ENCODE measurements at regions not wholly inside any gene's neighbourhood (a gene's known extent, or its start where the extent isn't known, plus 50 kb on each side); places are given as distances from the start of the nearest gene placed in this dataset.

GRCh38 chr9:117526674-117527073 is 111.8 kb upstream of the ASTN2 start:
- H3K4me3 ChIP-seq (ENCODE audit: low read length) = no peak overlapping the region
- H3K27ac ChIP-seq (ENCODE audit: low read length) = no peak overlapping the region
- no peaks in the 10 kb centered on the region for H3K9me3 ChIP-seq (replicated peaks; ENCODE audit: control insufficient read depth, low read depth, low read length)
- H3K36me3 ChIP-seq (ENCODE audit: control insufficient read depth, insufficient read depth, low read length) = no peaks in the 10 kb centered on the region
- H3K27me3 ChIP-seq (ENCODE audit: control insufficient read depth, insufficient read depth, low read length) = no peaks in the 10 kb centered on the region
- no CpG with 5 or more reads among the region's 2 CpGs for WGBS (ENCODE audit: insufficient coverage)
- DNase-seq = no peak
- H3K4me1 ChIP-seq (ENCODE audit: control insufficient read depth, insufficient read depth, low read length) = no peaks in the 10 kb centered on the region

DNA sequence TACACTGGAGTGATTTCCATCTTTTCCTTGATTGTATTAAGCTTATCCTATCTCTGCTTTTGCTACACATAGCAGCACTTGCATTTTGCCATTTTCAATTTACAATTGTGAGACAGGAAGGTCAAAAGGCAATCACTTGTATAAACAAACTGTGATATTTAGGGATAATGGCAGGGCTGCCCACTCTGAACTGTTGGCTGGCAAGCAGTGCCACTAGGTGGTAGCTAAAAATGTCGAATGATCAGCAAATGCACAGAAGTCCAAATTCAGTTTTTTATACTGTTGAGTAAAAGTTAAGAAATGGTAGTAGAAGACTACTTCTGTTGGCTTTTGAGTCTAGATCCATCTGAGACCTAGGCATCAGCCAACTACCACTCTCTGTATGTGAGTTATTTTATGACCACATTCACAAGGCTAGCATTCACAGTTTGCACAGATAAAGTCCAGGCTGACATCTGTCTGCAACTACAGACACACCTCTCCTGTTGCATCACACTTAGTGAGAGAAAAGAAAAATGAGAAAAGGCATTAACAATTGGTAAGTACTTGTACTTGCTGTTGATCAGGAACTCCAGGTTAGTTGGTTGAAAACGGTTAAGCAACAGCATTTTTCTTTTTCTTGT is 108.8 kb upstream of the ASTN2 start:
- no peaks in the 10 kb centered on the region for H3K9me3 ChIP-seq (replicated peaks; ENCODE audit: control insufficient read depth, low read depth, low read length)
- H3K27ac ChIP-seq (ENCODE audit: low read length) = no peak overlapping the region
- WGBS (ENCODE audit: insufficient coverage) = 80% methylated on average over 1 of the region's 2 CpGs
- no peaks in the 10 kb centered on the region for H3K27me3 ChIP-seq (ENCODE audit: control insufficient read depth, insufficient read depth, low read length)
- DNase-seq = no peak
- no peak overlapping the region for H3K4me3 ChIP-seq (ENCODE audit: low read length)
- no peaks in the 10 kb centered on the region for H3K36me3 ChIP-seq (ENCODE audit: control insufficient read depth, insufficient read depth, low read length)
- no peaks in the 10 kb centered on the region for H3K4me1 ChIP-seq (ENCODE audit: control insufficient read depth, insufficient read depth, low read length)

- H3K36me3 ChIP-seq (ENCODE audit: control insufficient read depth, insufficient read depth, low read length) = no peaks in the 10 kb centered on the region
- DNase-seq = no peak
- whole genome bisulfite sequencing (ENCODE audit: insufficient coverage) = 94% methylated on average over 3 of the region's 4 CpGs
- H3K4me1 ChIP-seq (ENCODE audit: control insufficient read depth, insufficient read depth, low read length) = no peaks in the 10 kb centered on the region
- no peaks in the 10 kb centered on the region for H3K27me3 ChIP-seq (ENCODE audit: control insufficient read depth, insufficient read depth, low read length)
- H3K27ac ChIP-seq (ENCODE audit: low read length) = no peak overlapping the region
- H3K4me3 ChIP-seq (ENCODE audit: low read length) = no peak overlapping the region
- H3K9me3 ChIP-seq (replicated peaks; ENCODE audit: control insufficient read depth, low read depth, low read length) = no peaks in the 10 kb centered on the region
These were observed 106.4 kb upstream of the ASTN2 start for GRCh38 chr9:117521293-117521692.

DNA sequence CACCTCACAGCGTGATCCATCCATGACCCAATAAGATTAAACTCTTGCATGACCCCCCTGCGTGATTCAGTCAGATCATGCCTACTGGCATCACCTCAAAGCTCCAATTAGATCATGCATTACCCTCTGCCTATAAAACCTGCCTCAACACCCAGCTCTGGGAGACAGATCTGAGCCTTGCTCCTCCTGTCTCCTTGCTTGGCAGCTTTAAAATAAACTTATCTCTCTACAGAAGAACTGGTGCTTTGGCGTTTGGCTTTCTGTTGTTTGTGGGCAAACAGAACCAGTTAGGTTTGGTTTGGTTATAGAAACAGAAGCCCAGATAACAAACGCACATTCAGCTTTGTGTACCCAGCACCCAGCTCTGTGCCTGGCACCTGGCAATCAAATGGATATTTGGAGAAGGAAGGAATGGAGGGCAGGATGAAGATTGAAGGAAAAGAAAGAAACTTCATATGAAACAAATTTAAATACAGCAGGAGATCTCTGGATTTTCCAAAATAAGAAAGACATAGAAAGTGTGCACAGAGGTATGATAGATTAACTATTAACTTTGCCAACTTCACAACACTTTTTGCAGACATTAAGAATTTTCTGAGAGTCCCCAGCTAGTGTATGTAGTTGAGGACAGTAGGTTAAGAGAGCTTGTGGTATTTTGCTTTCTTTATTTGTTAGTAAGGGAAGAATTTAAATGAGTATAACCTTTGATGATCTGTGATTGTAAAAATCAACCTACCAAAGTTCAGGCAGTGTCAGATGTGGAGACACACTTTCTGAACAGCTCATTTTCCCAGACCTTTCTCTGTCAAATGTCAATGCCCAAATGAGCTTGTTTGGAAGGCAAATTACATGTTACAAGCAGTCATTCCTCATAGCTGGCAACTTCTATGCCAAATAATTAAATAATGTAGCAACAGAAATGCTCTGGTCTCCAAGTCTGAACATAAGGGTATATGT is 102.1 kb upstream of the ASTN2 start:
- Histone ChIP-seq H3K27me3 (ENCODE audit: control insufficient read depth, insufficient read depth, low read length) (no peaks in the 10 kb centered on the region), H3K36me3 (ENCODE audit: control insufficient read depth, insufficient read depth, low read length) (no peaks in the 10 kb centered on the region), H3K4me3 (ENCODE audit: low read length) (no peak overlapping the region), H3K4me1 (ENCODE audit: control insufficient read depth, insufficient read depth, low read length) (no peaks in the 10 kb centered on the region), H3K9me3 (replicated peaks; ENCODE audit: control insufficient read depth, low read depth, low read length) (no peaks in the 10 kb centered on the region), H3K27ac (ENCODE audit: low read length) (no peak overlapping the region)
- 95% methylated on average over 2 of the region's 4 CpGs for WGBS (ENCODE audit: insufficient coverage)
- DNase-seq = no peak

- H3K36me3 ChIP-seq (ENCODE audit: control insufficient read depth, insufficient read depth, low read length) = no peaks in the 10 kb centered on the region
- peaks cover 2% of the 10 kb centered on the region for H3K27me3 ChIP-seq (ENCODE audit: control insufficient read depth, insufficient read depth, low read length)
- H3K9me3 ChIP-seq (replicated peaks; ENCODE audit: control insufficient read depth, low read depth, low read length) = no peaks in the 10 kb centered on the region
- H3K4me1 ChIP-seq (ENCODE audit: control insufficient read depth, insufficient read depth, low read length) = no peaks in the 10 kb centered on the region
- no peak overlapping the region for H3K4me3 ChIP-seq (ENCODE audit: low read length)
- WGBS (ENCODE audit: insufficient coverage) = no CpG with 5 or more reads among the region's 4 CpGs
- DNase-seq = no peak
- H3K27ac ChIP-seq (ENCODE audit: low read length) = no peak overlapping the region
These were observed 97.1 kb upstream of the ASTN2 start for GRCh38 chr9:117511852-117512481.

GRCh38 chr9:117496307-117496706 is 81.5 kb upstream of the ASTN2 start:
- Histone ChIP-seq H3K4me1 (ENCODE audit: control insufficient read depth, insufficient read depth, low read length) (no peaks in the 10 kb centered on the region), H3K36me3 (ENCODE audit: control insufficient read depth, insufficient read depth, low read length) (no peaks in the 10 kb centered on the region), H3K9me3 (replicated peaks; ENCODE audit: control insufficient read depth, low read depth, low read length) (no peaks in the 10 kb centered on the region), H3K4me3 (ENCODE audit: low read length) (no peak overlapping the region), H3K27me3 (ENCODE audit: control insufficient read depth, insufficient read depth, low read length) (no peaks in the 10 kb centered on the region), H3K27ac (ENCODE audit: low read length) (no peak overlapping the region)
- no peak for DNase-seq
- WGBS (ENCODE audit: insufficient coverage) = no CpG with 5 or more reads among the region's 2 CpGs

GRCh38 chr9:117494401-117495090 is 79.7 kb upstream of the ASTN2 start:
- WGBS (ENCODE audit: insufficient coverage) = no CpG with 5 or more reads among the region's 3 CpGs
- DNase-seq = no peak
- Histone ChIP-seq H3K36me3 (ENCODE audit: control insufficient read depth, insufficient read depth, low read length) (no peaks in the 10 kb centered on the region), H3K4me1 (ENCODE audit: control insufficient read depth, insufficient read depth, low read length) (no peaks in the 10 kb centered on the region), H3K9me3 (replicated peaks; ENCODE audit: control insufficient read depth, low read depth, low read length) (no peaks in the 10 kb centered on the region), H3K4me3 (ENCODE audit: low read length) (no peak overlapping the region), H3K27me3 (ENCODE audit: control insufficient read depth, insufficient read depth, low read length) (no peaks in the 10 kb centered on the region), H3K27ac (ENCODE audit: low read length) (no peak overlapping the region)

DNA sequence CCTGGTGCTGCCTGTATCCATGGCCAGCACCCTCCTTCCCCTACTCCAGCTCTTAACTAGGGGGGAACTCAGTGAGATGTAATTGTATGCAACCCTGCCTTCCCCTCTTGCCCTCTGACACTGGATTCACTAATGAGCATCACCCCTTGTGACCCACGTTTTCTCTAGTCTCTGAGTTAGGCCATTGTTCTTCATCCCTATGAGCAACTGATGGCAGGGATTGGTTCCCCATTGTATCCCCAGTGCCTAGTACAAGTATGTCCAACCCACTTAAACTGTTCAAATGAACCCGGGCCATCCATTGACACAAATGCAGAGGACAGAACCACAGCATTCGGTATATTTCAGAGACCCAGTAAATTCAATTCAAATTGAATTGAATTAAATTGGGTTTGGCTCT is 77.6 kb upstream of the ASTN2 start:
- Histone ChIP-seq H3K27me3 (ENCODE audit: control insufficient read depth, insufficient read depth, low read length) (peaks cover 2% of the 10 kb centered on the region), H3K36me3 (ENCODE audit: control insufficient read depth, insufficient read depth, low read length) (no peaks in the 10 kb centered on the region), H3K4me3 (ENCODE audit: low read length) (no peak overlapping the region), H3K9me3 (replicated peaks; ENCODE audit: control insufficient read depth, low read depth, low read length) (no peaks in the 10 kb centered on the region), H3K4me1 (ENCODE audit: control insufficient read depth, insufficient read depth, low read length) (peaks cover 5% of the 10 kb centered on the region), H3K27ac (ENCODE audit: low read length) (no peak overlapping the region)
- 54% methylated on average over 1 of the region's 3 CpGs for WGBS (ENCODE audit: insufficient coverage)
- DNase-seq = no peak

DNA sequence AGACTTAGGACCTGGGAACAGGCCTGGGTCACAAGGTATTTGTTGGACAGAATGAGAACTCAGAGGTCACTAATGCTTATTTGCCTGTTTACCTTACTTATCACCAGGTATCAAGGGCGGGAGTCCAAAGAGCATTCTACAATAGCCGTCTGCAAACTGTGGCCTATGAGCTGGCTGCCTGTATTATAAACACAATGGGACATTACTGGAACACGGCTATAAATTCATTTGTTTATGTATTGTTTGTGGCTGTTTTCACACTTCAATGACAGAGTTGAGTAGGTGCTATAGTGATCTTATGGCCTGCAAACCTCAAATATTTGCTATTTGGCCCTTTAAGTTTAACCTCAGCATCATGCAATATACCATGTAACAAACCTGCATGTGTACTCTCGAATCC is 76.6 kb upstream of the ASTN2 start:
- WGBS (ENCODE audit: insufficient coverage) = no CpG with 5 or more reads among the region's 4 CpGs
- Histone ChIP-seq H3K27ac (ENCODE audit: low read length) (no peak overlapping the region), H3K36me3 (ENCODE audit: control insufficient read depth, insufficient read depth, low read length) (no peaks in the 10 kb centered on the region), H3K27me3 (ENCODE audit: control insufficient read depth, insufficient read depth, low read length) (peaks cover 2% of the 10 kb centered on the region), H3K9me3 (replicated peaks; ENCODE audit: control insufficient read depth, low read depth, low read length) (no peaks in the 10 kb centered on the region), H3K4me1 (ENCODE audit: control insufficient read depth, insufficient read depth, low read length) (peaks cover 6% of the 10 kb centered on the region), H3K4me3 (ENCODE audit: low read length) (no peak overlapping the region)
- DNase-seq = no peak

GRCh38 chr9:117490199-117490598 is 75.3 kb upstream of the ASTN2 start:
- no peak overlapping the region for H3K4me3 ChIP-seq (ENCODE audit: low read length)
- H3K36me3 ChIP-seq (ENCODE audit: control insufficient read depth, insufficient read depth, low read length) = no peaks in the 10 kb centered on the region
- no peak for DNase-seq
- no peaks in the 10 kb centered on the region for H3K9me3 ChIP-seq (replicated peaks; ENCODE audit: control insufficient read depth, low read depth, low read length)
- H3K4me1 ChIP-seq (ENCODE audit: control insufficient read depth, insufficient read depth, low read length) = peaks cover 6% of the 10 kb centered on the region
- H3K27me3 ChIP-seq (ENCODE audit: control insufficient read depth, insufficient read depth, low read length) = peaks cover 2% of the 10 kb centered on the region
- no peak overlapping the region for H3K27ac ChIP-seq (ENCODE audit: low read length)

Data from muscle of leg (tissue), 3 donors.